ENCODE measurements at regions not wholly inside any gene's neighbourhood (a gene's known extent, or its start where the extent isn't known, plus 50 kb on each side); places are given as distances from the start of the nearest gene placed in this dataset.

- no peak overlapping the region for H2AFZ ChIP-seq (ENCODE audit: low read depth, low read length)
- no peak overlapping the region for H3K4ac ChIP-seq (ENCODE audit: low read depth in 1 of 2, low read length in 2 of 2)
- H3K36me3 ChIP-seq (ENCODE audit: control insufficient read depth in 1 of 2, insufficient read depth in 2 of 2, low read depth in 1 of 2, low read length in 2 of 2) = no peaks in the 10 kb centered on the region
- no peak overlapping the region for H3K18ac ChIP-seq (ENCODE audit: low read depth in 1 of 2, low read length in 2 of 2)
- no peak overlapping the region for H2BK15ac ChIP-seq (ENCODE audit: low read depth, poor library complexity, severe bottlenecking)
- DNase-seq = no peak
- no peak overlapping the region for H3K4me2 ChIP-seq (ENCODE audit: low read length, poor library complexity, severe bottlenecking)
- H3K14ac ChIP-seq (ENCODE audit: low read length in 2 of 2) = no peak overlapping the region
- H3K23ac ChIP-seq (ENCODE audit: low read length in 2 of 2) = no peak overlapping the region
- no peak overlapping the region for H2BK5ac ChIP-seq (ENCODE audit: low read depth, low read length, poor library complexity, severe bottlenecking)
- no peak overlapping the region for H3K27ac ChIP-seq (ENCODE audit: low read length, poor library complexity, severe bottlenecking)
- no peak overlapping the region for H3K4me3 ChIP-seq (ENCODE audit: insufficient read depth in 1 of 2, low read depth in 1 of 2, low read length in 2 of 2)
- 70% methylated on average over 2 of the region's 2 CpGs for WGBS
- no peaks in the 10 kb centered on the region for H3K4me1 ChIP-seq (ENCODE audit: control insufficient read depth, insufficient read depth, low read depth, low read length)
- no peak overlapping the region for H2BK120ac ChIP-seq (ENCODE audit: low read depth, low read length)
- H3K79me1 ChIP-seq (replicated peaks; ENCODE audit: low read length, poor library complexity, severe bottlenecking) = no peaks in the 10 kb centered on the region
- H3K9me3 ChIP-seq (ENCODE audit: control insufficient read depth, low read length) = no peaks in the 10 kb centered on the region
- H2AK5ac ChIP-seq (ENCODE audit: low read length, severe bottlenecking) = no peak overlapping the region
- no peak overlapping the region for H4K8ac ChIP-seq (ENCODE audit: low read length)
- no peak overlapping the region for H4K91ac ChIP-seq (ENCODE audit: low read length)
- peaks cover 4% of the 10 kb centered on the region in 2 experiments for H3K27me3 ChIP-seq (ENCODE audit: control insufficient read depth in 1 of 2, insufficient read depth in 1 of 2, low read length in 2 of 2)
- H3K9ac ChIP-seq (ENCODE audit: low read length) = no peak overlapping the region
- no peak overlapping the region for H2BK12ac ChIP-seq (ENCODE audit: low read length in 2 of 2)
Observed at GRCh38 chr3:66928252-66928651, 69.9 kb upstream of the KBTBD8 start.

- H2BK120ac ChIP-seq (ENCODE audit: low read depth, low read length) = no peak overlapping the region
- no peak overlapping the region for H3K23ac ChIP-seq (ENCODE audit: low read length in 2 of 2)
Observed at GRCh38 chr3:66931291-66931690, 66.8 kb upstream of the KBTBD8 start.

GRCh38 chr3:66931699-66932098 is 66.4 kb upstream of the KBTBD8 start:
- Histone ChIP-seq H3K4me3 (ENCODE audit: insufficient read depth in 1 of 2, low read depth in 1 of 2, low read length in 2 of 2) (no peak overlapping the region), H3K27ac (ENCODE audit: low read length, poor library complexity, severe bottlenecking) (no peak overlapping the region), H2BK5ac (ENCODE audit: low read depth, low read length, poor library complexity, severe bottlenecking) (no peak overlapping the region), H3K4ac (ENCODE audit: low read depth in 1 of 2, low read length in 2 of 2) (no peak overlapping the region), H2BK120ac (ENCODE audit: low read depth, low read length) (no peak overlapping the region), H3K9me3 (ENCODE audit: control insufficient read depth, low read length) (no peaks in the 10 kb centered on the region), H3K4me1 (ENCODE audit: control insufficient read depth, insufficient read depth, low read depth, low read length) (no peaks in the 10 kb centered on the region), H2AK5ac (ENCODE audit: low read length, severe bottlenecking) (no peak overlapping the region), H3K14ac (ENCODE audit: low read length in 2 of 2) (no peak overlapping the region), H3K79me1 (replicated peaks; ENCODE audit: low read length, poor library complexity, severe bottlenecking) (no peaks in the 10 kb centered on the region), H3K18ac (ENCODE audit: low read depth in 1 of 2, low read length in 2 of 2) (no peak overlapping the region), H2BK15ac (ENCODE audit: low read depth, poor library complexity, severe bottlenecking) (no peak overlapping the region), H4K8ac (ENCODE audit: low read length) (no peak overlapping the region), H3K36me3 (ENCODE audit: control insufficient read depth in 1 of 2, insufficient read depth in 2 of 2, low read depth in 1 of 2, low read length in 2 of 2) (no peaks in the 10 kb centered on the region), H3K23ac (ENCODE audit: low read length in 2 of 2) (no peak overlapping the region), H2BK12ac (ENCODE audit: low read length in 2 of 2) (no peak overlapping the region), H4K91ac (ENCODE audit: low read length) (no peak overlapping the region), H3K4me2 (ENCODE audit: low read length, poor library complexity, severe bottlenecking) (no peak overlapping the region), H3K27me3 (ENCODE audit: control insufficient read depth in 1 of 2, insufficient read depth in 1 of 2, low read length in 2 of 2) (peaks cover 7 to 24% of the 10 kb centered on the region in 2 experiments), H2AFZ (ENCODE audit: low read depth, low read length) (no peak overlapping the region), H3K9ac (ENCODE audit: low read length) (no peak overlapping the region)
- DNase-seq = no peak
- 80% methylated on average over 1 of the region's 1 CpG for WGBS

More at GRCh38 chr3:66931291-66931690, 66.8 kb upstream of the KBTBD8 start:
- H3K9me3 ChIP-seq (ENCODE audit: control insufficient read depth, low read length) = no peaks in the 10 kb centered on the region
- H3K14ac ChIP-seq (ENCODE audit: low read length in 2 of 2) = no peak overlapping the region
- no peak overlapping the region for H2BK15ac ChIP-seq (ENCODE audit: low read depth, poor library complexity, severe bottlenecking)
- no peak overlapping the region for H3K18ac ChIP-seq (ENCODE audit: low read depth in 1 of 2, low read length in 2 of 2)
- no peak overlapping the region for H3K4me2 ChIP-seq (ENCODE audit: low read length, poor library complexity, severe bottlenecking)
- peaks cover 7 to 24% of the 10 kb centered on the region in 2 experiments for H3K27me3 ChIP-seq (ENCODE audit: control insufficient read depth in 1 of 2, insufficient read depth in 1 of 2, low read length in 2 of 2)
- H3K79me1 ChIP-seq (replicated peaks; ENCODE audit: low read length, poor library complexity, severe bottlenecking) = no peaks in the 10 kb centered on the region
- DNase-seq = no peak
- H2BK12ac ChIP-seq (ENCODE audit: low read length in 2 of 2) = no peak overlapping the region
- 60% methylated on average over 5 of the region's 5 CpGs for WGBS
- no peaks in the 10 kb centered on the region for H3K36me3 ChIP-seq (ENCODE audit: control insufficient read depth in 1 of 2, insufficient read depth in 2 of 2, low read depth in 1 of 2, low read length in 2 of 2)
- H2AFZ ChIP-seq (ENCODE audit: low read depth, low read length) = no peak overlapping the region
- no peak overlapping the region for H4K8ac ChIP-seq (ENCODE audit: low read length)
- no peak overlapping the region for H2AK5ac ChIP-seq (ENCODE audit: low read length, severe bottlenecking)
- H3K4me1 ChIP-seq (ENCODE audit: control insufficient read depth, insufficient read depth, low read depth, low read length) = no peaks in the 10 kb centered on the region
- H3K9ac ChIP-seq (ENCODE audit: low read length) = no peak overlapping the region
- H4K91ac ChIP-seq (ENCODE audit: low read length) = no peak overlapping the region
- no peak overlapping the region for H3K4ac ChIP-seq (ENCODE audit: low read depth in 1 of 2, low read length in 2 of 2)
- H3K27ac ChIP-seq (ENCODE audit: low read length, poor library complexity, severe bottlenecking) = no peak overlapping the region
- no peak overlapping the region for H3K4me3 ChIP-seq (ENCODE audit: insufficient read depth in 1 of 2, low read depth in 1 of 2, low read length in 2 of 2)
- no peak overlapping the region for H2BK5ac ChIP-seq (ENCODE audit: low read depth, low read length, poor library complexity, severe bottlenecking)

- Histone ChIP-seq H3K18ac (ENCODE audit: low read depth in 1 of 2, low read length in 2 of 2) (no peak overlapping the region), H4K8ac (ENCODE audit: low read length) (no peak overlapping the region), H3K23ac (ENCODE audit: low read length in 2 of 2) (no peak overlapping the region), H2BK120ac (ENCODE audit: low read depth, low read length) (no peak overlapping the region), H3K27ac (ENCODE audit: low read length, poor library complexity, severe bottlenecking) (no peak overlapping the region), H3K9ac (ENCODE audit: low read length) (no peak overlapping the region), H2BK15ac (ENCODE audit: low read depth, poor library complexity, severe bottlenecking) (no peak overlapping the region), H3K4me1 (ENCODE audit: control insufficient read depth, insufficient read depth, low read depth, low read length) (no peaks in the 10 kb centered on the region), H2AFZ (ENCODE audit: low read depth, low read length) (no peak overlapping the region), H3K27me3 (ENCODE audit: control insufficient read depth in 1 of 2, insufficient read depth in 1 of 2, low read length in 2 of 2) (peaks cover 7 to 24% of the 10 kb centered on the region in 2 experiments), H3K14ac (ENCODE audit: low read length in 2 of 2) (no peak overlapping the region), H3K36me3 (ENCODE audit: control insufficient read depth in 1 of 2, insufficient read depth in 2 of 2, low read depth in 1 of 2, low read length in 2 of 2) (no peaks in the 10 kb centered on the region), H3K9me3 (ENCODE audit: control insufficient read depth, low read length) (no peaks in the 10 kb centered on the region), H2BK5ac (ENCODE audit: low read depth, low read length, poor library complexity, severe bottlenecking) (no peak overlapping the region), H2BK12ac (ENCODE audit: low read length in 2 of 2) (no peak overlapping the region), H3K79me1 (replicated peaks; ENCODE audit: low read length, poor library complexity, severe bottlenecking) (no peaks in the 10 kb centered on the region), H4K91ac (ENCODE audit: low read length) (no peak overlapping the region), H3K4me3 (ENCODE audit: insufficient read depth in 1 of 2, low read depth in 1 of 2, low read length in 2 of 2) (no peak overlapping the region), H3K4me2 (ENCODE audit: low read length, poor library complexity, severe bottlenecking) (no peak overlapping the region), H2AK5ac (ENCODE audit: low read length, severe bottlenecking) (no peak overlapping the region), H3K4ac (ENCODE audit: low read depth in 1 of 2, low read length in 2 of 2) (no peak overlapping the region)
- no peak for DNase-seq
Observed at GRCh38 chr3:66933233-66933632, 64.9 kb upstream of the KBTBD8 start.
